Endodermal cell (in vitro differentiated cells): ENCODE measurements at regions not wholly inside any gene's neighbourhood (a gene's known extent, or its start where the extent isn't known, plus 50 kb on each side); places are given as distances from the start of the nearest gene placed in this dataset.

Experiments used
- DNase-seq: peaks from one replicate; pipeline ENCODE4 v3.0.0-alpha.2; 2017
- H3K27ac ChIP-seq: 2 replicates; pipeline ENCODE4 v1.5.1; 2013; ENCODE audit warnings: mild to moderate bottlenecking, low read depth, low read length, moderate library complexity
- H3K27me3 ChIP-seq: 2 replicates; pipeline ENCODE4 v1.6.1; 2013; ENCODE audit warnings: mild to moderate bottlenecking, low read length, moderate library complexity; ENCODE audit not compliant: insufficient read depth, control insufficient read depth, poor library complexity, severe bottlenecking
- H3K36me3 ChIP-seq: 2 replicates; pipeline ENCODE4 v1.7.0; 2013; ENCODE audit warnings: mild to moderate bottlenecking, low read length, moderate library complexity; ENCODE audit not compliant: control insufficient read depth, insufficient read depth
- H3K4me1 ChIP-seq: one replicate; pipeline ENCODE4 v1.7.0; 2013; ENCODE audit warnings: low read length; ENCODE audit not compliant: control insufficient read depth, insufficient read depth
- H3K4me3 ChIP-seq: 2 replicates; pipeline ENCODE4 v1.5.1; 2013; ENCODE audit warnings: mild to moderate bottlenecking, low read length, moderate library complexity
- H3K9ac ChIP-seq: 2 replicates; pipeline ENCODE4 v1.6.1; 2013; ENCODE audit warnings: mild to moderate bottlenecking, low read length, moderate library complexity; ENCODE audit not compliant: poor library complexity, severe bottlenecking; ENCODE audit errors: extremely low read depth
- H3K9me3 ChIP-seq: 2 replicates; pipeline ENCODE4 v1.6.1; 2013; ENCODE audit warnings: mild to moderate bottlenecking, low read length, moderate library complexity; ENCODE audit not compliant: control insufficient read depth
- H3K27ac Mint-ChIP-seq: 2 replicates; pipeline ENCODE4 v1.8.0; 2020; ENCODE audit warnings: mixed read lengths
- H3K27me3 Mint-ChIP-seq: 2 replicates; pipeline ENCODE4 v1.8.0; 2021; ENCODE audit warnings: mild to moderate bottlenecking, mixed read lengths; ENCODE audit not compliant: insufficient read depth
- H3K36me3 Mint-ChIP-seq: 2 replicates; pipeline ENCODE4 v1.8.0; 2020; ENCODE audit warnings: low read depth, mixed read lengths
- H3K4me1 Mint-ChIP-seq: 2 replicates; pipeline ENCODE4 v1.8.0; 2020; ENCODE audit warnings: mixed read lengths
- H3K4me3 Mint-ChIP-seq: 2 replicates; pipeline ENCODE4 v1.8.0; 2020; ENCODE audit warnings: mild to moderate bottlenecking, moderate library complexity, mixed read lengths
- H3K9me3 Mint-ChIP-seq: 2 replicates; pipeline ENCODE4 v1.8.0; 2020; ENCODE audit warnings: mild to moderate bottlenecking, mixed read lengths
- WGBS, 2 experiments: methylation state at CpG; one replicate each; pipeline versions ENCODE4 v1.1.5 to v1.1.7; 2013; ENCODE audit warnings: missing lambda C conversion rate in 2 of 2, mixed read lengths in 1 of 2; ENCODE audit not compliant: insufficient coverage in 1 of 2, insufficient read length in 1 of 2; 5-methylcytosine and 5-hydroxymethylcytosine counted together
- TF ChIP-seq, protein P1 (sequence below): fragments of 200-600 bp; sonication (generic); conservative IDR thresholded peaks from 2 replicates; pipeline ENCODE4 v1.5.0; 2021; ENCODE audit warnings: antibody characterized with exemption, mild to moderate bottlenecking

DNA sequence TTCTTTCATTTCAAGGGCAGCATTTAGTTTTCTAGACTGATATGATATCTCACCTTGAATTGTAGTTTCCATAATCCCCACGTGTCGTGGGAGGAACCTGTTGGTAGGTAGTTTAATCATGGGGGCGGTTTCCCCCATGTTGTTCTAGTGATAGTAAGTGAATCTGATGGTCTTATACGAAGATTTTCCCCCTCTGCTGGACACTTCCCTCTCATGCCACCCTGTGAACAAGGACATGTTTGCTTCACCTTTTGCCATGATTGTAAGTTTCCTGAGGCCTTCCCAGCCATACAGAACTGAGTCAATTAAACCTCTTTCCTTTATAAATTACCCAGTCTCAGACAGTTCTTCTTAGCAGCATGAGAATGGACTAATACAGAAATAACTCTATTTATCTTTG lies 851.1 kb upstream of the FAT3 start:
- no peak overlapping the region for H3K27ac ChIP-seq
- 89% methylated on average over 4 of the region's 4 CpGs; no CpG with 5 or more reads in 1 of the 2 experiments for WGBS, 2 experiments
- no peaks in the 10 kb centered on the region for H3K36me3 ChIP-seq
- TF ChIP-seq, protein P1, sequence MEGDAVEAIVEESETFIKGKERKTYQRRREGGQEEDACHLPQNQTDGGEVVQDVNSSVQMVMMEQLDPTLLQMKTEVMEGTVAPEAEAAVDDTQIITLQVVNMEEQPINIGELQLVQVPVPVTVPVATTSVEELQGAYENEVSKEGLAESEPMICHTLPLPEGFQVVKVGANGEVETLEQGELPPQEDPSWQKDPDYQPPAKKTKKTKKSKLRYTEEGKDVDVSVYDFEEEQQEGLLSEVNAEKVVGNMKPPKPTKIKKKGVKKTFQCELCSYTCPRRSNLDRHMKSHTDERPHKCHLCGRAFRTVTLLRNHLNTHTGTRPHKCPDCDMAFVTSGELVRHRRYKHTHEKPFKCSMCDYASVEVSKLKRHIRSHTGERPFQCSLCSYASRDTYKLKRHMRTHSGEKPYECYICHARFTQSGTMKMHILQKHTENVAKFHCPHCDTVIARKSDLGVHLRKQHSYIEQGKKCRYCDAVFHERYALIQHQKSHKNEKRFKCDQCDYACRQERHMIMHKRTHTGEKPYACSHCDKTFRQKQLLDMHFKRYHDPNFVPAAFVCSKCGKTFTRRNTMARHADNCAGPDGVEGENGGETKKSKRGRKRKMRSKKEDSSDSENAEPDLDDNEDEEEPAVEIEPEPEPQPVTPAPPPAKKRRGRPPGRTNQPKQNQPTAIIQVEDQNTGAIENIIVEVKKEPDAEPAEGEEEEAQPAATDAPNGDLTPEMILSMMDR, result peak; percentile 70
- DNase-seq, result no peak
- no peak overlapping the region for H3K27ac Mint-ChIP-seq
- H3K9me3 Mint-ChIP-seq, result no peaks in the 10 kb centered on the region
- no peaks in the 10 kb centered on the region for H3K36me3 Mint-ChIP-seq
- no peaks in the 10 kb centered on the region for H3K27me3 Mint-ChIP-seq
- H3K4me3 ChIP-seq, result no peak overlapping the region
- H3K4me1 ChIP-seq, result no peaks in the 10 kb centered on the region
- no peaks in the 10 kb centered on the region for H3K9me3 ChIP-seq
- H3K27me3 ChIP-seq, result no peaks in the 10 kb centered on the region
- no peak overlapping the region for H3K9ac ChIP-seq
- H3K4me1 Mint-ChIP-seq, result no peaks in the 10 kb centered on the region
- no peak overlapping the region for H3K4me3 Mint-ChIP-seq

- Histone ChIP-seq H3K9ac (no peak overlapping the region), H3K4me3 (no peak overlapping the region), H3K36me3 (no peaks in the 10 kb centered on the region), H3K27ac (no peak overlapping the region), H3K4me1 (no peaks in the 10 kb centered on the region), H3K27me3 (no peaks in the 10 kb centered on the region), H3K9me3 (no peaks in the 10 kb centered on the region)
- no peaks in the 10 kb centered on the region for H3K9me3 Mint-ChIP-seq
- 76 to 89% methylated on average over 2 to 4 of the region's 6 CpGs for WGBS, 2 experiments
- H3K36me3 Mint-ChIP-seq, result no peaks in the 10 kb centered on the region
- H3K4me3 Mint-ChIP-seq, result no peak overlapping the region
- no peak for DNase-seq
- H3K4me1 Mint-ChIP-seq, result peaks cover 1% of the 10 kb centered on the region
- H3K27ac Mint-ChIP-seq, result no peak overlapping the region
- TF ChIP-seq, protein P1, result no peak
- H3K27me3 Mint-ChIP-seq, result no peaks in the 10 kb centered on the region
These were observed 857.8 kb upstream of the FAT3 start for GRCh38 chr11:91366816-91367215.

DNA sequence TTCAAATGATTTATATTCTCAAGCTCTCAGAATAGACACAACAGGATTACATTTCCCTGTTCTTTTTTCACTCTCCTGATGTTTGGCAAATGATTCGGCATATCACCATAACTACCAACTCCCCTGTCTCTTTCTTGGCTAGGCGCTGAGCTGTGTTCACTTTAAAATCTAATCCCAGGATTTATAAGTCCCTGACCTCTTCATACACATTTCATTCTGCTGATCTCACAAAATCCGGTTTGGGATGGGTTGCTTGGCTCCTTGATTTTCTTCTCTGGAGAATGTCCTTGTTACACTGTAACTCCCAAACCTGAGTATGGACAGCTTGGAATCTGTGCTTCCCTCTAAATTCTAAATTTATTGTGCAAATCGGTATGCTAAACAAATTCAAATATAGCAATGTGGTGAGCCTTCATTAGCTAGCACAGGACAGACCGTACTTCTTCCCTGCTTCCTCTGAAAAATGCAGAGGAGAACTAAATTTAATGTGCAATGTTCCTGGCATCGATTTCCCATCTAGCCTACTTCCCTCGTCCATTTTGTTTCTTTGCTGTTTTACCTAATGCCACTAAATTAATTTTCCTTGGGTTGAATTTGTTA lies 858.5 kb upstream of the FAT3 start:
- Mint-ChIP-seq H3K27me3 (no peaks in the 10 kb centered on the region), H3K27ac (no peak overlapping the region)
- 91 to 96% methylated on average over 6 to 7 of the region's 7 CpGs for WGBS, 2 experiments

More for the DNA sequence above, 858.5 kb upstream of the FAT3 start:
- Histone ChIP-seq H3K27me3 (no peaks in the 10 kb centered on the region), H3K9me3 (no peaks in the 10 kb centered on the region), H3K36me3 (no peaks in the 10 kb centered on the region), H3K27ac (no peak overlapping the region), H3K4me3 (no peak overlapping the region), H3K4me1 (no peaks in the 10 kb centered on the region), H3K9ac (no peak overlapping the region)
- Mint-ChIP-seq H3K4me3 (no peak overlapping the region), H3K4me1 (peaks cover 1% of the 10 kb centered on the region), H3K36me3 (no peaks in the 10 kb centered on the region), H3K9me3 (no peaks in the 10 kb centered on the region)
- TF ChIP-seq, protein P1, result no peak
- DNase-seq, result no peak
